ENCODE measurements at regions not wholly inside any gene's neighbourhood (a gene's known extent, or its start where the extent isn't known, plus 50 kb on each side); places are given as distances from the start of the nearest gene placed in this dataset.
A peak's percentile ranks its signal among the peaks of the same experiment; 100 is the strongest.
"Not testable (repeated sequence)": the region's sequence is repeated elsewhere in the genome, so short reads cannot be mapped to it uniquely, and the experiment has no call there.

DNA sequence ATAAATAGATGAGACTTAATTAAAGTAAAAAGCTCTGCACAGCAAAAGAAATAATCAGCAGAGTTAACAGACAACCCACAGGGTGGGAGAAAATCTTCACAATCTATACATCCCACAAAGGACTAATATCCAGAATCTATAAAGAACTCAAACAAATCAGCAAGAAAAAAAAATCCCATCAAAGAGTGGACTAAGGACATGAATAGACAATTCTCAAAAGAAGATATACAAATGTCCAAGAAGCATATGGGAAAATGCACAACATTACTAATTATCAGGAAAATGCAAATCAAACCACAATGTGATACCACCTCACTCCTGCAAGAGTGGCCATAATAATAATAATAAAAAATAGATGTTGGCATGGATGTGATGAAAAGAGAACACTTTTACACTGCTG, 96.6 kb downstream of the IRX5 start:
- H2AFZ ChIP-seq (ENCODE audit: low read depth, low read length); H3K36me3 ChIP-seq (ENCODE audit: control insufficient read depth, insufficient read depth, low read length); H3K27me3 ChIP-seq (ENCODE audit: control insufficient read depth in 2 of 2, insufficient read depth in 2 of 2, low read length in 2 of 2); H3K4me3 ChIP-seq; H3K4me2 ChIP-seq (ENCODE audit: insufficient read depth, low read length); in situ Hi-C loops (cut with MboI); H3K79me2 ChIP-seq (ENCODE audit: control insufficient read depth, insufficient read depth, low read length); H3K9me1 ChIP-seq (ENCODE audit: control insufficient read depth, insufficient read depth, low read length); CTCF ChIA-PET (ENCODE audit: low intra/inter-chr PET ratio); FAIRE-seq; H4K20me1 ChIP-seq (replicated peaks; ENCODE audit: control insufficient read depth, insufficient read depth, low read length); H3K9me3 ChIP-seq (replicated peaks; ENCODE audit: control insufficient read depth, insufficient read depth, low read depth, low read length); ATAC-seq; H3K27ac ChIP-seq (ENCODE audit: extremely low read depth, low read depth, low read length); H3K4me1 ChIP-seq (replicated peaks in 1 of 2; ENCODE audit: control insufficient read depth in 2 of 2, insufficient read depth in 2 of 2, low read length in 2 of 2); H3K9ac ChIP-seq (ENCODE audit: insufficient read depth in 1 of 2, low read depth in 2 of 2, low read length in 2 of 2); POLR2A ChIA-PET; intact Hi-C loops (cut with micrococcal nuclease); BruUV-seq (replicated peaks); DNase-seq (ENCODE audit: extremely low read depth in 1 of 4, low spot score in 3 of 4): not testable (repeated sequence)
- peak; percentile 63 for TF ChIP-seq POLR2A (conservative IDR thresholded peaks at IDR 0.05)

- Histone ChIP-seq H3K4me2 (ENCODE audit: insufficient read depth, low read length) (no peak overlapping the region), H4K20me1 (replicated peaks; ENCODE audit: control insufficient read depth, insufficient read depth, low read length) (no peaks in the 10 kb centered on the region), H2AFZ (ENCODE audit: low read depth, low read length) (no peak overlapping the region), H3K79me2 (ENCODE audit: control insufficient read depth, insufficient read depth, low read length) (no peaks in the 10 kb centered on the region), H3K36me3 (ENCODE audit: control insufficient read depth, insufficient read depth, low read length) (no peaks in the 10 kb centered on the region), H3K27ac (ENCODE audit: extremely low read depth, low read depth, low read length) (no peak overlapping the region), H3K27me3 (ENCODE audit: control insufficient read depth in 2 of 2, insufficient read depth in 2 of 2, low read length in 2 of 2) (peaks cover 14 to 23% of the 10 kb centered on the region in 2 experiments; a peak in 4 of 5 replicates), H3K4me1 (replicated peaks in 1 of 2; ENCODE audit: control insufficient read depth in 2 of 2, insufficient read depth in 2 of 2, low read length in 2 of 2) (no peaks in the 10 kb centered on the region), H3K9me1 (ENCODE audit: control insufficient read depth, insufficient read depth, low read length) (no peaks in the 10 kb centered on the region), H3K9me3 (replicated peaks; ENCODE audit: control insufficient read depth, insufficient read depth, low read depth, low read length) (no peaks in the 10 kb centered on the region), H3K9ac (ENCODE audit: insufficient read depth in 1 of 2, low read depth in 2 of 2, low read length in 2 of 2) (no peak overlapping the region), H3K4me3 (no peak overlapping the region)
- 0% methylated on average over 1 of the region's 1 CpG for WGBS (ENCODE audit: insufficient coverage, low coverage, missing lambda C conversion rate)
- ATAC-seq (no peak), FAIRE-seq (no peak), DNase-seq (ENCODE audit: extremely low read depth in 1 of 4, low spot score in 3 of 4) (no peak)
- in situ Hi-C loops (cut with MboI): no loop called here
- intact Hi-C loops (cut with micrococcal nuclease): no loop called here
- ChIA-PET CTCF (ENCODE audit: low intra/inter-chr PET ratio) (no interaction called here), POLR2A (no interaction called here)
- BruUV-seq (replicated peaks): no TSS peak
- TF ChIP-seq, protein P1, sequence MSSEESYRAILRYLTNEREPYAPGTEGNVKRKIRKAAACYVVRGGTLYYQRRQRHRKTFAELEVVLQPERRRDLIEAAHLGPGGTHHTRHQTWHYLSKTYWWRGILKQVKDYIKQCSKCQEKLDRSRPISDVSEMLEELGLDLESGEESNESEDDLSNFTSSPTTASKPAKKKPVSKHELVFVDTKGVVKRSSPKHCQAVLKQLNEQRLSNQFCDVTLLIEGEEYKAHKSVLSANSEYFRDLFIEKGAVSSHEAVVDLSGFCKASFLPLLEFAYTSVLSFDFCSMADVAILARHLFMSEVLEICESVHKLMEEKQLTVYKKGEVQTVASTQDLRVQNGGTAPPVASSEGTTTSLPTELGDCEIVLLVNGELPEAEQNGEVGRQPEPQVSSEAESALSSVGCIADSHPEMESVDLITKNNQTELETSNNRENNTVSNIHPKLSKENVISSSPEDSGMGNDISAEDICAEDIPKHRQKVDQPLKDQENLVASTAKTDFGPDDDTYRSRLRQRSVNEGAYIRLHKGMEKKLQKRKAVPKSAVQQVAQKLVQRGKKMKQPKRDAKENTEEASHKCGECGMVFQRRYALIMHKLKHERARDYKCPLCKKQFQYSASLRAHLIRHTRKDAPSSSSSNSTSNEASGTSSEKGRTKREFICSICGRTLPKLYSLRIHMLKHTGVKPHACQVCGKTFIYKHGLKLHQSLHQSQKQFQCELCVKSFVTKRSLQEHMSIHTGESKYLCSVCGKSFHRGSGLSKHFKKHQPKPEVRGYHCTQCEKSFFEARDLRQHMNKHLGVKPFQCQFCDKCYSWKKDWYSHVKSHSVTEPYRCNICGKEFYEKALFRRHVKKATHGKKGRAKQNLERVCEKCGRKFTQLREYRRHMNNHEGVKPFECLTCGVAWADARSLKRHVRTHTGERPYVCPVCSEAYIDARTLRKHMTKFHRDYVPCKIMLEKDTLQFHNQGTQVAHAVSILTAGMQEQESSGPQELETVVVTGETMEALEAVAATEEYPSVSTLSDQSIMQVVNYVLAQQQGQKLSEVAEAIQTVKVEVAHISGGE (CRISPR knock-in tag; IDR thresholded peaks at IDR 0.05): no peak
- no peak for TF ChIP-seq ZKSCAN3 (CRISPR knock-in tag; IDR thresholded peaks at IDR 0.05)
- TF ChIP-seq GATAD2A (IDR thresholded peaks at IDR 0.05): no peak
- no peak for TF ChIP-seq TFAP4 (CRISPR knock-in tag; IDR thresholded peaks at IDR 0.05; ENCODE audit: borderline replicate concordance)
- TF ChIP-seq, protein P2, sequence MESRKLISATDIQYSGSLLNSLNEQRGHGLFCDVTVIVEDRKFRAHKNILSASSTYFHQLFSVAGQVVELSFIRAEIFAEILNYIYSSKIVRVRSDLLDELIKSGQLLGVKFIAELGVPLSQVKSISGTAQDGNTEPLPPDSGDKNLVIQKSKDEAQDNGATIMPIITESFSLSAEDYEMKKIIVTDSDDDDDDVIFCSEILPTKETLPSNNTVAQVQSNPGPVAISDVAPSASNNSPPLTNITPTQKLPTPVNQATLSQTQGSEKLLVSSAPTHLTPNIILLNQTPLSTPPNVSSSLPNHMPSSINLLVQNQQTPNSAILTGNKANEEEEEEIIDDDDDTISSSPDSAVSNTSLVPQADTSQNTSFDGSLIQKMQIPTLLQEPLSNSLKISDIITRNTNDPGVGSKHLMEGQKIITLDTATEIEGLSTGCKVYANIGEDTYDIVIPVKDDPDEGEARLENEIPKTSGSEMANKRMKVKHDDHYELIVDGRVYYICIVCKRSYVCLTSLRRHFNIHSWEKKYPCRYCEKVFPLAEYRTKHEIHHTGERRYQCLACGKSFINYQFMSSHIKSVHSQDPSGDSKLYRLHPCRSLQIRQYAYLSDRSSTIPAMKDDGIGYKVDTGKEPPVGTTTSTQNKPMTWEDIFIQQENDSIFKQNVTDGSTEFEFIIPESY (CRISPR knock-in tag; IDR thresholded peaks at IDR 0.05): no peak
- no peak for TF ChIP-seq BCOR (IDR thresholded peaks at IDR 0.05)
- TF ChIP-seq TRIM28 (IDR thresholded peaks at IDR 0.05): no peak
- TF ChIP-seq POLR3G (IDR thresholded peaks at IDR 0.05; ENCODE audit: extremely low read depth, insufficient read length, insufficient replicate concordance): no peak
Observed at GRCh38 chr16:55029509-55029908, 98.8 kb downstream of the IRX5 start.

Measured in K562 (cell line).